Liver (tissue), 3 donors: ENCODE measurements at regions not wholly inside any gene's neighbourhood (a gene's known extent, or its start where the extent isn't known, plus 50 kb on each side); places are given as distances from the start of the nearest gene placed in this dataset.

ENCODE experiments used
- ATF3 ChIP-seq: IDR thresholded peaks from 2 replicates; pipeline ENCODE4 v1.6.1; 2016; ENCODE audit warnings: antibody characterized with exemption
- CTCF ChIP-seq: fragments of 150-350 bp; IDR thresholded peaks from 2 replicates; pipeline ENCODE4 v1.5.1; 2017; ENCODE audit warnings: improper control_type of control experiment, low read depth, low read length; ENCODE audit not compliant: missing input control
- HNF4G ChIP-seq: IDR thresholded peaks from 2 replicates; pipeline ENCODE4 v1.6.1; 2016; ENCODE audit warnings: antibody characterized with exemption
- JUND ChIP-seq, 2 donors: IDR thresholded peaks; 2 replicates each; pipeline ENCODE4 v1.6.1; 2016; ENCODE audit warnings: antibody characterized with exemption in 2 of 2
- SP1 ChIP-seq: IDR thresholded peaks from 2 replicates; pipeline ENCODE4 v1.6.1; 2018; ENCODE audit warnings: antibody characterized with exemption, mild to moderate bottlenecking
- TF ChIP-seq, protein P1 (sequence below): IDR thresholded peaks from 2 replicates; pipeline ENCODE4 v1.6.1; 2016; ENCODE audit warnings: antibody characterized with exemption
- donor health status: healthy.
- donor health status: healthy.

- TF ChIP-seq CTCF, result no peak
- TF ChIP-seq, protein P1, sequence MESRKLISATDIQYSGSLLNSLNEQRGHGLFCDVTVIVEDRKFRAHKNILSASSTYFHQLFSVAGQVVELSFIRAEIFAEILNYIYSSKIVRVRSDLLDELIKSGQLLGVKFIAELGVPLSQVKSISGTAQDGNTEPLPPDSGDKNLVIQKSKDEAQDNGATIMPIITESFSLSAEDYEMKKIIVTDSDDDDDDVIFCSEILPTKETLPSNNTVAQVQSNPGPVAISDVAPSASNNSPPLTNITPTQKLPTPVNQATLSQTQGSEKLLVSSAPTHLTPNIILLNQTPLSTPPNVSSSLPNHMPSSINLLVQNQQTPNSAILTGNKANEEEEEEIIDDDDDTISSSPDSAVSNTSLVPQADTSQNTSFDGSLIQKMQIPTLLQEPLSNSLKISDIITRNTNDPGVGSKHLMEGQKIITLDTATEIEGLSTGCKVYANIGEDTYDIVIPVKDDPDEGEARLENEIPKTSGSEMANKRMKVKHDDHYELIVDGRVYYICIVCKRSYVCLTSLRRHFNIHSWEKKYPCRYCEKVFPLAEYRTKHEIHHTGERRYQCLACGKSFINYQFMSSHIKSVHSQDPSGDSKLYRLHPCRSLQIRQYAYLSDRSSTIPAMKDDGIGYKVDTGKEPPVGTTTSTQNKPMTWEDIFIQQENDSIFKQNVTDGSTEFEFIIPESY, result no peak
- no peak for TF ChIP-seq JUND (IDR thresholded peaks at IDR 0.05)
- no peak for TF ChIP-seq ATF3
- no peak for TF ChIP-seq HNF4G
- TF ChIP-seq SP1, result no peak
Observed at GRCh38 chr4:19158107-19158809, 1093.4 kb upstream of the SLIT2 start.
